C4-2B (cell line): ENCODE measurements at regions not wholly inside any gene's neighbourhood (a gene's known extent, or its start where the extent isn't known, plus 50 kb on each side); places are given as distances from the start of the nearest gene placed in this dataset.

Experiments used
- CTCF ChIP-seq: fragments of 450-650 bp; conservative IDR thresholded peaks from 2 replicates; pipeline ENCODE4 v1.5.1; 2017; ENCODE audit warnings: mild to moderate bottlenecking
- ZFX ChIP-seq: fragments of 450-650 bp; IDR thresholded peaks from 2 replicates; pipeline ENCODE4 v1.6.1; 2017

- no peak for TF ChIP-seq CTCF
- TF ChIP-seq ZFX = no peak
Measured at GRCh38 chr4:138655286-138655685, 360.3 kb upstream of the NOCT start.
